NCI-H524 treated with DMSO at 0.1 percent for 48 hours (cell line): ENCODE measurements at regions not wholly inside any gene's neighbourhood (a gene's known extent, or its start where the extent isn't known, plus 50 kb on each side); places are given as distances from the start of the nearest gene placed in this dataset.
"Not testable (repeated sequence)": the region's sequence is repeated elsewhere in the genome, so short reads cannot be mapped to it uniquely, and the experiment has no call there.

Source experiments
- DNase-seq: peaks from one replicate; lab custom pipeline; 2025; lab: John Stamatoyannopoulos, UW

DNA sequence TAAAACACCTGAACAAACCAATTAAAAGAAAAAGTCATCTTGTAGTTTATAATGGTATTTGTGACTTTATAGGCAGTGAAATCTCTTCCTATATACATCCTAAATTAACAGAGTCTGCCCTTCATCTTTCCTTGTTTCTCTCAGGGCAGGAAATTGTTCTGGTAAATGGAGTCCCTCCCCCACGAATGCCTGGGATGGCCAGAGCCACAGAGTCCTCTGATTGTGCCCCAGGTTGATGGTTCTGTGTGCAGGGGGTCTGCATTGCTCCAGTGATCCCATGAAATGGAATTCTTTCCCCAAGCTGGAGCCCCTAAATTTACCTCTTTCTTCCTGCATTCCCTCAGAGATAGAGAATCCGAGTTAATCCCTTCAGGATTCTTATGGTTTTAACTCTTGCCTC is 155.5 kb downstream of the MTX2 start:
- no peak for DNase-seq

DNA sequence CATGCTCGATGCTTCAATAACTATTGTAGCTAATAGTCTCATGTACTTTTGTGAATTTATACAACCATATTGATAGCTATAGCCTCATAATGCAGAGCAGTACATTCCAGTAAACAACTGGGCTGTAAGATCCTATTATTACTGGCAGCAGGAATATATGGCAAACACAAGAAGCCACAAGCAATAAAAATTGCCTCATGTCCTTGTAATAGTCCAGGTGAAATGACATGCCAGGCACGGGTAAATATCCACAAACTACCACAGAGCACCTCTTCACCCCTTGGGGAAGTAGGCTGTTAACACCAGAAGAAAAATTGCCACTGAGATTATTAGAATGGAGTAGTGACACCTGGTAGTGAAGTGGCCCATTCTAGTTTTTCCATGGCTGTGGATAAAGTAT is 158.3 kb downstream of the MTX2 start:
- DNase-seq: no peak

DNA sequence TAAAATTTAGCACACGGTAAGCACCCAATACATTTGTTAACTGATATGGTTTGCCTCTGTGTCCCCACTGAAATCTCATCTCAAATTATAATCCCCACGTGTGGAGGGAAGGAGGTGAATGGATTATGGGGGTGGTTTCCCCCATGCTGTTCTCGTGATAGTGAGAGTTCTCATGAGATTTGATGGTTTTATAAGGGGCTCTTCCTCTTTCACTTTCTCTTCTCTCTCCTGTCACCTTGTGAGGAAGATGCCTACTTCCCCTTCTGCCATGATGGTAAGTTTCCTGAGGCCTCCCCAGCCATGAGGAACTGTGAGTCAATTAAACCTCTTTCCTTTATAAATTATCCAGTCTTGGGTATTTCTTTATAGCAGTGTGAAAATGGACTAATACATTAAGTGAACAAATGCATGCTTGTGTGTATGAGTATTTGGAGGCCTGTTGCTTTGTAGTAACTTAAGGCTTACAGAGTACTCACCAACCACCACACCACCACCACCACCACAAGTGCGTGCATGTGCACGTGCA is 159.8 kb downstream of the MTX2 start:
- DNase-seq: not testable (repeated sequence)

DNA sequence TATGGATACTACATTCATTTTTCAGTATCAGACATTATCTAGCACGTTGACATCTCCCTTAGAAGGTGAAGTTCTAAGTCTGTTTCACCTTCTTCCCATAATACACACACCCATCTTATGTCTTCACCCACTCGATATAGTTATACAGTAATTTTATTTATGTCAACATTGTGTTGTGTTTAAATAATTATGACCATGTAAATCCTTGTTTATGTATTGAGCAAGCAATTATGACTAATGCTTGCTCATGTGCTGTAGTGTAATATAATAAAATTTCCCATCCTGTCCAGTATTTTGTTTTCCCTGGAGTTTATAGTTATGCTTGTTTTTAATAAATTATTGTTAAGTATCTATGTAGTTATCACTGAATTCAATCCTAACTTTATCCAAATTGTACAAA is 163.2 kb downstream of the MTX2 start:
- DNase-seq: no peak

DNA sequence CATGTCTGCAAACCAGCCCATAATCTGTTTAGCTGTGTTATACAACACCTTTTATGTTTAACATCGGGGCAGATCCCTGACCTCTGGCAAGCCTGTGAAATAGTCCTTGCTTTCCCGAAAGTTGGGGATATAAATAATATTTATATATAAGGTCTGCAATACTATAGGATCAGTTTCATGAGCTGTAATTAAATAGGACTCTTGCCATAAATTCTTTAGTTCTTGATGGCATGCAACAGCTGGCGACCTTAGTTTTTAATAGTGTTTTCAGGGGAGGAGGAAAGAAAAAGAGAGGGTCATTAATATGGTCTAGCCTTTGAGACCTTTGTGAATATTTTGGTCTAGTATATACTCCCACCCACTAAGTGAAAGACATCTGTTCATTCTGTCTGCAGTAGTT is 166.5 kb downstream of the MTX2 start:
- DNase-seq: peak; percentile 49

DNA sequence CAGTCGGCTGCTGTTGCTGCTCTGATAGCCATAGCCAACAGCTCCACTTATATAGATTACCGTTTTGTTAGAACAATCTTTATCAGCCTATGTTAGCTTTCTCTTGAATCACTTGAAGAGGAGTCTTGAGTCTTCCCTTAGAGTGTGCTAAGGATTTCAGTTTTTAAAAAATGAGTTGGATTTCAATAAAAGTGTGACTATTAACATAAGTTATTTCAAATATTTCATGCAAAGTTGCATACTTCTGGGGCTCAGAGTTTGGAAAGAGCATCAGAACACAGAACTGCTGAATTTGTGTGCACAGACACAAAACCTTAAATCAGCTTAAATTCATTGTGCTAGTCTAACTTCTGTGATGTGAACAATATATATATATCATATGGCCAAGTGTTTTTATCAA is 174.7 kb downstream of the MTX2 start:
- DNase-seq: no peak

DNA sequence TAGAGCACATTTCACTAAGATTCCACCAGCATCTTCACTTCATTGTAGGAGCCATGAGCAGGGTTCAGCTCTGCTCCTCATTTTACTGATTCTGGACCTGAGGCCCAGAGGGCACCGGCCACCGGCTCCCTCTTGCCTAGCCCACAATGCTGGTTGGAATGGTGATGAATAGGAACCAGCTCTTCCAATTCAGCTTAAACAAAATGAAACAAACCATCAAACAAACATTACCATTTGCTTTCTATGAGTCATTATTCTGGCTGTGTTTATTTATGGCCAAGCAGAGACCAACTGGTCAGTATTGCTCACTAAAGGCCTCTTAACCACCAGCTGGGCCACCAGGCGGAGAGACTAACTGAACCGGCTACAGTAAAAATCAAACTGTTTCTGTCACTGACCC is 176.7 kb downstream of the MTX2 start:
- no peak for DNase-seq

DNA sequence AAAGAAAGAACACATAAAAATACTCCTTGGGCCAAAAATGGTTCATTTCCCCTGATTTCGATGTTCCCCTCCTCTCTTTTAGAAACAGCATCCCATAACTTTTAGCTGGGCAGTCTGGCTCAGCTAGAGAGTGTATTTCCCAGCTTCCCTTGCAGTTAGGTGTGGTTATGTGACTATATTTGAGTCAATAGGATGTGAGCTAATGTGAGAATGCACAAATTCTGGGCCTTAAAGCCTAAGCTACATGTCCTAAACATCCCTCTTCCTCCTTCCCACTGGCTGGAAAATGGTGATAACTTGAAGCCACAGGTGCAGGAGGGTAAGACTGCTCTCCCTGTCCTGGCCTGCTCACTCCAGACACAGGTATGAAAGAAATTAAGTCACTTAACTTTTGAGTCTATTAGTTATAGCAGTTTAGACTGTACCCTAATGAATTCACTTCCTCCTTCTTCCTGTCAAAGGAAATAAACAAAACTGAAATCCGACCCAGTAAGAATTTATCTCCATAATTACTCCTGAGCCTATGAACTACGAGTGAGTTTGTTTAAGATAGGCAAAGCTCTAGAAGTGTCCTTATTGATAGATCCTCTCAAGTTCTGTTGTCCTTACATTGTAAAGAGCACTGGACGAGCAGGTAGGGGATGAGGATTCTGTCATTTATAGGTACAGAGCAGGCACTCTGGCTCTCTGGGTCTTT is 177.6 kb downstream of the MTX2 start:
- no peak for DNase-seq

DNA sequence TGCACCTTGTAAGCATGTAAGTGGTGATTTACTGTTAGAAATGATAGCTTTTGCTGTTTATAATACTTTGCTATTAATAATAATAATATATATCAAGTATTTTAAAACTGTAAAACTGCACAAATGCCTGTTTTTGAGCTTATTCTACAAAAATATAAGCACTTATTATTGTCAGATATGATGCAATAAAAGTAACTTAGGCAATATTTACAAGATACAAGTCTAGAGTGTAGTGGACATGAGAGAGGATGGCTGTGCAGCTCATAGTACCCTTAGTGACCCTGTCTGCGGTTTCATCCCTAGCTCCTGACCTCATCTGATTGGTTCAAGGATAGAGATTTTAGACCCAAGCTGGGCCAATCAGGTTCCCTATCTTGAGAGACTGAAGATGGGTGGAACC is 178.4 kb downstream of the MTX2 start:
- DNase-seq: no peak

DNA sequence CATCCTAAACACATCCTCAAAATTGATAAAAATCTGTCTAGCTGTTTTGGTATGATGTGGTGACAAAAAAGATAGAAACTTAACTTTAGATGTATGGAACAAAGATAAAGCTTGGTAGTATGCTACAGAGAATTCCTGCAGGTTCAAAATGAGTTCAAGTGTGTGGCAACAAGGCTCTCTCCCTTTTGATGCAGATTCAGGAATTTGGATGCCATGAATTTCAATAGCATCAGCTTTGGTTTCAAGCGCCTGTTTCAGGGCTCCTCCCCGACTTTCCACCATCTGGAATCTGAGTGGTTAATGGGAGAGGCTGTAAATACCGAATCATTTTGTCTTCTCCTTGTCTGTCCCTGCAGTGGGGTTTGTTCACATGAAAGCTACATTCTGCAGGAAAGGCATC is 180.6 kb downstream of the MTX2 start:
- no peak for DNase-seq

DNA sequence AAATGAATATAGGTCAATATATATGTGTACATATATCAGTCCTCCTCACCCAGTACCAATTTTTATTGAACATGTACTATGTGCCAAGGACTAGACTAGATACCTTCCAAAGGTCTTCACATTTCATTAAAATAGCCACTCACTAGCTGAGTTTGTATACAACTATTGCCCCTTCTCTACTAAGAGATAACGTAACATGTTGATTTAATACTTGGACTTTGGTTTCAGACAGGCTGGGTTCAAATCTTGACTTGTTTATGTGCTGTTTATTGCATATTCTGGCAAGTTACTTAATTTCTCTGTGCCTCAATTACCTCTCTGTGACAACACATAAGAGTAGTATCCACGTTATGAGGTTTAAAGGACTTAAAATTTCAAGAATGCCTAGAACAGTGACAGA is 184.5 kb downstream of the MTX2 start:
- no peak for DNase-seq

DNA sequence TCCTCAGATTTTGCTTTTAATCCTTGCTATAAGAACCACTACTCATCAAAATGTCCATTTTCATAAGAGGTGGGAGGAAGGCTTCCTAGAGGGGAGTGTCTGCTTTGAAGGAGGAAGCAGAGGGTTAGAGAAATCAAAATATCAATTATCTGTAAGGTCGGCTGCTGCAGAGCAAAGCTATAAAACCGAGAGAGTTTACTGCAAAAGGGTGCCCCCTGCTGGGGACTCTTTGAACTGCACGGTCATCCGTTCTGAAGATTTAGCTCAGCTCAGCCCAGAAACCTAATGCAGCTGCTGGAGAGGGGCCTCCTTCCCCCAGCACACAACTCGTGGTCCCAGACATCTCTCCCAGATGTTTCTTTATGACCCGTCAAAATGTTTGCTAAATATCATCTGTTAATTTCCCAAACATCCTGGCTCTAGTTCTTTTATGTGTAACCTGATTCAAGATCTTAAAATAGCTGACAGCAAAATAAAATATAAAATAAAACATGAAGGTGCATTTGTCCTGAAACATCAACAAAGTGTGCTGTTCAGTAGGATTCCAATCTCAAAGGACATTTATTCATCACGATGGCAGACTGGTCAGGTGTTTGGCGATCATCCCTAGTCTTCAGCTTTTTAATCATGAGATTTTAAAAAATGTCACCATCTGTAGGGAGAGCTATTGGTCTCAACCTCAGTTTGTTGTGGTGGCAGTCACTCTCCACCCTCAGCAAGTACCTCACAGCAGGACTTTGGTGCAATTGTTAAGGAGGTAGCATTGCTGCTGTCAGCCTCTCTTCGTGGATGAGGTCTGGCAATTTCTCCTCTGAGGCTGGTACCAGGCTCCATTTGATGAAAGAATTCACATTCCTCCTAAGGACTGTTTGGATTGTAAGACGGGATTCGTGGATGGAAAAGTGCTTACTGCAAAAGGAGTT is 185.9 kb downstream of the MTX2 start:
- peak; percentile 55 for DNase-seq

DNA sequence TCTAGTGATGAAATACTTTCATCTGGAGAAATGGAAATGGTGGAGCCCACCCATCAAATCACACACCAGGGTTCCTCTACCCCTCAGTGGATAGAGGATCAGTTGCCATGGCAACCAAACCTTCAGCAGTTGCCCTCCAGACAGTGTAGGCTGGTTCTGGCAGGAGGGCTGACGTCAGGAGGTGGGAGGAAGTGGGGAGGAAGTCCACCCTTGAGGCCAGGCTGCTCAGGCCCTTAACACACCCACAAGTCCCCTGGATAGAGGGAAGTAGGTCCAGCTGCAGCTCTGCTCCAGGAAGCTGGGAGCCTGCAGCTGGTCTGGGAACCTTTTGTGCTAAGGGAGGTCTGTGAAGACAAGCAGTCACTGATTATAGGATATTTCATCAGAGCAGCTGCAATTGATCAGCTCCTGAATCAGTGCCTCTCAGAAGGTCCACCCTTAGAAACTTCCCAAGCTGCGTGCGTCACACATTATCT is 186.6 kb downstream of the MTX2 start:
- DNase-seq: peak; percentile 4

DNA sequence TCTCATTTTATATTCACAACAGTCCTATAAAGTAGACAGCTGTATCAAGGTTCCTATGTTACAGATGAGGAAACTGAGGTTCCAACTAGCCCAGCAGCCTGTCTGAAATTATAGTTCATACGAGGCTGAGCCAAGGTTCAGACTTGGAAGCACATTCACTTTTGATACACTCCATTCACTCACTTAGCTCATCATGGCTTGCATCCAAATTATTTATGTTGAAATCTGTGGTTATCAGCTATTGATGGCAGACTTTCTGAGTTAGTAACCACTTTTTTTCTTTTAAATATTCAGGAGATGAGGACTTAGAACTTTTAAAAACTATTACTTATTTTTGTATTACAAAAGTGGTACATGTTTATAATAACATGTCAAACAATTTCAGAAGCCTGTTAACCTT is 188.2 kb downstream of the MTX2 start:
- DNase-seq: no peak

DNA sequence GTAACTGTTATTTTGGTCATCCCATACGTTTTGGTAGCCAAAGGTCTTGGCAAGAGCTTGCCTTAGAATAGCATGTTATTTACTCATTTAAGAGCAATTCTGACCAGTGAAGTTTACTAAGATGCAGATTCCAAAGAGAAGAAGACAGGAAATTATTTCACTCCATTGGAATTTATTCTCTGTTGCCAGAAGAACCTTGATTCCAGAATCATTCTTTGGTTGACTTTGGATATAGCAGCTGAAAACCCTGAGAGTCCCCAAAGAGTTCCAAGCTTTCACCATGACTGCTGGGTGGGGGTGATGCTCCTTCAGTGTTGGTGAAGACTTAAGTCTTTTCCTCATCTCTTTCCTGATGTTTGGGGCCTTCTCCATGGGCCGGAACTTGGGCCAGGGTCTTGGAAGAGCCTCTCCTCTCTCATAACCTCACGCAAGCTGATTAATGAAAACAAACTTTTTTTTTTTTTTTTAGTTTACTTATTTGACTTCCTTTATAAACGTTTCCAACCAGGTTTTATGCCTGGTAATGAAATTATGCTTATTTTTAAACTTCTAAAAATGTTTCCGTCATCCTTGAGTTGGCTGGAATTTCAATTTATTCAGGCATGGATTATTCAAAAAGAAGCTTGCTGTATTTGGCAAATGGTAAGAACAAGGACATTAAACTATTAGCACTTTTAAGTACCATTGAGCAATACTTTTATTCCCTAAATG is 192.0 kb downstream of the MTX2 start:
- no peak for DNase-seq

DNA sequence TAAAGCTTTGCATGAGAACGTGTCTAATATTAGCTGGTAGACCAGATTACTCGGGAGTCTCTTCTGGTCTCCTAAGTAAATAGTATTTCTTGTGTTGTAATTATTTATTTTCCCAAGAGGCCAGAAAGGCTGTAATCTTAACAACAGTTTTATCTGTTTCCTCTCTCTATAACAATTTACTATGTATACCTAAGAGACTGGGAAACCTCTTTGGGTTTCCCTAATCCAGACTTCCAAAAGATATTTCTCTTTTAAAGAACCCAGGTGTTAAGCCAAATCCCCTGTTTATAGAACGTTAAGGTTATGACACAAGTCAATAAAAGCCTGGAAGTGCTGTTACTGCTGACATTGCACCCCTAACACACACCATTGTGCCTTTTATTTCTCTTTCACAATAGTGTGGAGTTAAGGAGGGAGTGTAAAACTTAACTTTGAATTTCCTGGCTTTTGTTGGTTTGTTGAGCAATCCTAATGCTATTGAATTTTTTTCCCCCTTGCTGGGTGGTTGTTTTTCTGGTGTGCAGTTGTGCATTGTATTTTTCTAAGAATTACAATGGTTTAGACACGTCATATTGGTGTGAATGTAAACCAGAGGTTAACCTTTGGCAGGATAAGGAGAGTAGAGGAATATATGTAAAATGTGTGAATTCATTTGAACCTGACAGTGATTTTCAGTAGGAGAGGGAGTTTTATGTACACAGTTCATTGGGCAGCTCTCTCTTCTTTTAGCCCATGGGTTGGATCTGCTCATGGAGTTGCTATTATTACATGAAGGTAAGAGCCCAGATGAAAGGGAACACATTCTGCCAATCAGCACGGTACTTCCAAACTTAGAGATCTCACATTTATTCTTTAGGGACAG is 192.8 kb downstream of the MTX2 start:
- no peak for DNase-seq

DNA sequence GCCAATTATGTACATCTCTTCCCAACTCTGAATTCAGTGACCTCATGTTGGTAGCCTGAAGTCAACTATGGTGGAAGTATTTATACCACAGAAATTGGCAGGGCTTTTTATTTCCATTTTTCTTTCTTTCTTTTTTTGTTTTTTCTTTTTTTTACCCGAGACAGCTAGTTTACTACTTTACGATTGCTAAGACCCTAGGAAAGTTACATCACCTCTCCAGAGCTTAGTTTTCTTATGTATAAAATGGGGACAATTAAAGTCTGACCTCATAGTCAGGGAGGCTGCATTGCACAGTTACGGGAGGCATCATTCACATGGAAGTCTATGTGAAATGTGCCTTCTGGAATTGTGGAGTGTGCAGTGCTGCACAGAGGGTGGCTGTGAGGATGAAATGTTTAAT is 194.3 kb downstream of the MTX2 start:
- no peak for DNase-seq

DNA sequence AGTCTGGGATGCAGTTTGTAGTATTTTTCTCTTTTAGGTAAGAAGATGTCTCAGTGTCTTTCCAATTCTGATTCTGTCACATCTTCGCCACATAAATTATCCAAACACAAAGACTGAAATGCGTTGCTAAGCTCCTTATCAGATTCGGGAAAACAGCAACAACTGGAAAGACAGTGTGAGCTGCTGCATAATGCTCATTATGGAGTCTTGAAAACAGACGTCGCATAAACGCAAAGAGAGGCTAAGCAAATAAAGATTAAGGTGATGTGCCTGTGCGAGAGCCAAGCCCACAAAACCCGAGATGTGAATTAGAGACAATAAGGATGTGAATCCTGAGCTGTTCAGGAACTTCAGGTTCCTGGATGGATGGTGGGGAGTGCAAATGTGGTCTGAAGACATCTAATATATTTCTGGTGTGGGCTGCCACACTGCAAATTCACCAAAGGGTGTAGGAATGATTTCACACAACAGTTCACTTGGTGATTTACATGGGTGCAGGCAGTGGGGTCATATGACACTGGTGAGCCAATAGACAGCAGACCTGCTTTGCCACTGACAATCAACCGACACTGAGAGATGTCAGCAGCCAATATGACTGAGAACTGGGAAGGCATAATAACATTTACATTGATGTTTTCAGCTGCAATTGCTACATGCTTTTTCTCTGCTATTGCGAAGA is 195.8 kb downstream of the MTX2 start:
- DNase-seq: peak; percentile 38

DNA sequence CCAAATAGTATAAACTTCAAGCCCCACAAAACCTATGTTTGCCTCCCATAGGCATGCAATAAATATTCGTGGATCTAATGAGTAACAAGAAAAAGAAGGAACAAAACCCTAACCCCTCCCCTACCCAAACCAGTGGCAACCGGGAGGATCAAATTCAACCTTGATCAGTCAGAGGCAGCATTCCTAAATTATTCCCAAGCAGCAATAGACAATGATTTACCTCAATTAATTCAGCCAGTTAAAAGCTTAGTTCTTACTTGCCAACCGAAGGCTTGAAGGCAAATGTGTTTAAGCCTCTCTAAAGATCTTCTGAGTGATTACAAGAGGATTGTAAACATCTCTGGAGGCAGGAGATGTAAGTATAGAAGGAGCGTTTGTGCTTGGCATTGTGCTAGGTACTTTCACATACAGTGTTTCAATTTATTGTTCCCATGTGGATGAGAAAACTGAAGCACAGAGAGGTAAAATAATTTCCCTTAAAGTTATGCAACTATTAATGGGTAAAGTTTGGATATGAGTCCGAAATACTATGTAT is 197.7 kb downstream of the MTX2 start:
- DNase-seq: no peak

DNA sequence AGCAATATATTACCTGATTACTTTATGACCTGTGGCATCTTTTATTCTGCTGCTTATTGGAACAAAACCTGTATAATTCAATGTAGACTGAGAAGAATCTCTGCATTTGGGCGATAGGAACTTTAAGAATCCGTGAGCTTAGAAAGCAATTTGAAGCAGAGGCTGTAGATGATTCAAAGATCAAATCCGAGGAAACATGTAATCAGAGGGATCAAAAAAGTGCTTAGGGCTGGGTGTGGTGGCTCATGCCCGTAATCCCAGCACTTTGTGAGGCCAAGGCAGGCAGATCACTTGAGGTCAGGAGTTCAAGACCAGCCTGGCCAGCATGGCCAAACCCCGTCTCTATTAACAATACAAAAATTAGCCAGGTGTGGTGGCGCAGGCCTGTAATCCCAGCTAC is 198.4 kb downstream of the MTX2 start:
- DNase-seq: no peak
